H9 (cell line): ENCODE measurements at regions not wholly inside any gene's neighbourhood (a gene's known extent, or its start where the extent isn't known, plus 50 kb on each side); places are given as distances from the start of the nearest gene placed in this dataset.

ENCODE experiments used
- DNase-seq: peaks from one replicate; pipeline ENCODE4 v3.0.0-alpha.2; 2017
- H2AFZ ChIP-seq: one replicate; pipeline ENCODE4 v1.6.1; 2013; ENCODE audit warnings: mild to moderate bottlenecking, low read length, control low read depth, moderate library complexity
- H2AK5ac ChIP-seq: 2 replicates; pipeline ENCODE4 v1.6.1; 2013; ENCODE audit warnings: low read length, control low read depth, mixed read lengths; ENCODE audit not compliant: insufficient read length
- H2BK120ac ChIP-seq: one replicate; pipeline ENCODE4 v1.6.1; 2013; ENCODE audit warnings: low read depth, mild to moderate bottlenecking, low read length, control low read depth, inconsistent platforms; ENCODE audit not compliant: poor library complexity, severe bottlenecking
- H2BK12ac ChIP-seq: 2 replicates; pipeline ENCODE4 v1.6.1; 2013; ENCODE audit warnings: low read length, control low read depth, mixed read lengths, low read depth; ENCODE audit not compliant: insufficient read length
- H2BK15ac ChIP-seq: 2 replicates; pipeline ENCODE4 v1.6.1; 2013; ENCODE audit warnings: low read depth, low read length, control low read depth
- H2BK20ac ChIP-seq: one replicate; pipeline ENCODE4 v1.6.1; 2013; ENCODE audit warnings: low read depth, mild to moderate bottlenecking, low read length, control low read depth, inconsistent platforms; ENCODE audit not compliant: poor library complexity, severe bottlenecking
- H2BK5ac ChIP-seq: 2 replicates; pipeline ENCODE4 v1.6.1; 2013; ENCODE audit warnings: low read length, control low read depth, mixed read lengths; ENCODE audit not compliant: insufficient read length
- H3K14ac ChIP-seq: 2 replicates; pipeline ENCODE4 v1.6.1; 2013; ENCODE audit warnings: low read length, control low read depth; ENCODE audit not compliant: insufficient read depth
- H3K18ac ChIP-seq: 2 replicates; pipeline ENCODE4 v1.6.1; 2013; ENCODE audit warnings: low read depth, mild to moderate bottlenecking, mixed read lengths, low read length, control low read depth; ENCODE audit not compliant: insufficient read length
- H3K23ac ChIP-seq: 2 replicates; pipeline ENCODE4 v1.6.1; 2013; ENCODE audit warnings: low read length, control low read depth, mixed read lengths, low read depth; ENCODE audit not compliant: insufficient read length
- H3K23me2 ChIP-seq: 2 replicates; pipeline ENCODE4 v1.6.1; 2013; ENCODE audit warnings: low read depth, mild to moderate bottlenecking, mixed read lengths, low read length, control low read depth; ENCODE audit not compliant: insufficient read length, poor library complexity, severe bottlenecking
- H3K27ac ChIP-seq: 2 replicates; pipeline ENCODE4 v1.5.1; 2013; ENCODE audit warnings: low read length, control low read depth, mixed read lengths, low read depth; ENCODE audit not compliant: insufficient read length
- H3K27me3 ChIP-seq: 2 replicates; pipeline ENCODE4 v1.6.1; 2013; ENCODE audit warnings: low read length, control low read depth, inconsistent platforms; ENCODE audit not compliant: insufficient read depth
- H3K4ac ChIP-seq: 2 replicates; pipeline ENCODE4 v1.6.1; 2013; ENCODE audit warnings: low read depth, mild to moderate bottlenecking, control low read depth, inconsistent platforms, low read length, moderate library complexity
- H3K4me1 ChIP-seq: 2 replicates; pipeline ENCODE4 v1.6.1; 2013; ENCODE audit warnings: low read length, control low read depth, inconsistent platforms; ENCODE audit not compliant: insufficient read depth
- H3K4me2 ChIP-seq: 2 replicates; pipeline ENCODE4 v1.6.1; 2013; ENCODE audit warnings: low read length, control low read depth, mixed read lengths; ENCODE audit not compliant: insufficient read length, insufficient read depth
- H3K56ac ChIP-seq: 2 replicates; pipeline ENCODE4 v1.6.1; 2013; ENCODE audit warnings: low read depth, mild to moderate bottlenecking, mixed read lengths, low read length, control low read depth; ENCODE audit not compliant: insufficient read length
- H3K79me1 ChIP-seq: 2 replicates; pipeline ENCODE4 v1.6.1; 2013; ENCODE audit warnings: low read depth, mild to moderate bottlenecking, moderate library complexity, low read length, control low read depth, inconsistent platforms; ENCODE audit not compliant: insufficient read depth, poor library complexity, severe bottlenecking
- H3K79me2 ChIP-seq: 2 replicates; pipeline ENCODE4 v1.6.1; 2013; ENCODE audit warnings: low read length, control low read depth, inconsistent platforms; ENCODE audit not compliant: insufficient read depth
- H3K9ac ChIP-seq: 2 replicates; pipeline ENCODE4 v1.6.1; 2013; ENCODE audit warnings: low read length, control low read depth, mixed read lengths; ENCODE audit not compliant: insufficient read length; ENCODE audit errors: extremely low read depth
- H3K9me3 ChIP-seq: one replicate; pipeline ENCODE4 v1.6.1; 2013; ENCODE audit warnings: low read depth, low read length, inconsistent platforms; ENCODE audit not compliant: control insufficient read depth
- H3T11ph ChIP-seq: one replicate; pipeline ENCODE4 v1.6.1; 2013; ENCODE audit warnings: mild to moderate bottlenecking, low read length, control low read depth, inconsistent platforms
- H4K20me1 ChIP-seq: one replicate; pipeline ENCODE4 v1.6.1; 2013; ENCODE audit not compliant: control insufficient read depth, insufficient read length, insufficient read depth
- H4K5ac ChIP-seq: 2 replicates; pipeline ENCODE4 v1.6.1; 2013; ENCODE audit warnings: low read depth, mild to moderate bottlenecking, mixed read lengths, low read length, control low read depth; ENCODE audit not compliant: insufficient read length
- H4K8ac ChIP-seq: replicated peaks from 2 replicates; pipeline ENCODE4 v1.6.1; 2013; ENCODE audit warnings: low read length, control low read depth, mixed read lengths, low read depth; ENCODE audit not compliant: insufficient read length
- H4K91ac ChIP-seq: 2 replicates; pipeline ENCODE4 v1.6.1; 2013; ENCODE audit warnings: low read depth, mild to moderate bottlenecking, moderate library complexity, mixed read lengths, low read length, control low read depth; ENCODE audit not compliant: insufficient read length
- H3K27ac Mint-ChIP-seq, 3 experiments: 2 replicates in 2 of 3; 3 replicates in 1 of 3; pipeline ENCODE4 v1.8.0; 2020 to 2021; ENCODE audit warnings: mixed read lengths in 3 of 3, mild to moderate bottlenecking in 1 of 3, moderate library complexity in 1 of 3
- H3K27me3 Mint-ChIP-seq: 2 replicates; pipeline ENCODE4 v1.8.0; 2021; ENCODE audit warnings: low read depth, mild to moderate bottlenecking, moderate library complexity, mixed read lengths
- H3K36me3 Mint-ChIP-seq, 3 experiments: 2 replicates in 2 of 3; 3 replicates in 1 of 3; pipeline ENCODE4 v1.8.0; 2020 to 2021; ENCODE audit warnings: low read depth in 3 of 3, mixed read lengths in 3 of 3; ENCODE audit not compliant: insufficient read depth in 1 of 3
- H3K4me1 Mint-ChIP-seq, 2 experiments: 2 replicates each; pipeline ENCODE4 v1.8.0; 2020; ENCODE audit warnings: mixed read lengths in 2 of 2
- H3K4me3 Mint-ChIP-seq, 2 experiments: 2 replicates in 1 of 2; 3 replicates in 1 of 2; pipeline ENCODE4 v1.8.0; 2020 to 2021; ENCODE audit warnings: mild to moderate bottlenecking in 2 of 2, mixed read lengths in 2 of 2, moderate library complexity in 1 of 2
- H3K9me3 Mint-ChIP-seq, 2 experiments: 2 replicates in 1 of 2; 3 replicates in 1 of 2; pipeline ENCODE4 v1.8.0; 2020; ENCODE audit warnings: mild to moderate bottlenecking in 2 of 2, mixed read lengths in 2 of 2, moderate library complexity in 1 of 2
- WGBS: extraction: QIAGEN DNeasy Blood & Tissue Kit; methylation state at CpG from one replicate; pipeline ENCODE4 v1.1.7; 2013; ENCODE audit warnings: missing lambda C conversion rate, low lambda C conversion rate, mixed read lengths; ENCODE audit not compliant: insufficient read length; ENCODE audit errors: extremely low coverage; 5-methylcytosine and 5-hydroxymethylcytosine counted together
- TF ChIP-seq, protein P1 (sequence below): fragments of 200-600 bp; sonication (generic); conservative IDR thresholded peaks from 3 replicates; pipeline ENCODE4 v1.8.0; 2021; ENCODE audit warnings: antibody characterized with exemption, mild to moderate bottlenecking

DNA sequence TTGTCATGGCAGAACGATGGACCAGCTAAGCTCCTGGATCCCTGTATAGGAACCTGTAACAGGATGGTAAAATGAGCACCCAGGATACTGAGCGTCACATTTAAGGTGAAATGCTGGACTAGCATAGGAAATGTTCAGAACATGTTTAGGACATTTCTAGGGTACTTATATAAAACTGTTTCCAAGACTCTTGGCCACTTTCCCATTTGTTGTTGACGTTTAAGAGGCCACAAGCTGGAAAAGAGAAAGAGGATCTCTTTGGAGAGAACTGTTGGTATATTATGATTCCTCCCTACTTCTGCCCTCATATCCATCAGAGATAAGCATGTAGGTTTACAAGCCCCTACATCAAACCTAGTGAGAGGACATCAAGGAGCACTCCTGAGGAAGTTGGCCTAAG lies 57.5 kb downstream of the SCN11A start:
- no peaks in the 10 kb centered on the region for H3K79me1 ChIP-seq
- H3K23ac ChIP-seq: no peak overlapping the region
- WGBS: no CpG with 5 or more reads among the region's 3 CpGs
- H2BK5ac ChIP-seq: no peak overlapping the region
- no peak overlapping the region for H4K91ac ChIP-seq
- H3K14ac ChIP-seq: no peak overlapping the region
- TF ChIP-seq, protein P1, sequence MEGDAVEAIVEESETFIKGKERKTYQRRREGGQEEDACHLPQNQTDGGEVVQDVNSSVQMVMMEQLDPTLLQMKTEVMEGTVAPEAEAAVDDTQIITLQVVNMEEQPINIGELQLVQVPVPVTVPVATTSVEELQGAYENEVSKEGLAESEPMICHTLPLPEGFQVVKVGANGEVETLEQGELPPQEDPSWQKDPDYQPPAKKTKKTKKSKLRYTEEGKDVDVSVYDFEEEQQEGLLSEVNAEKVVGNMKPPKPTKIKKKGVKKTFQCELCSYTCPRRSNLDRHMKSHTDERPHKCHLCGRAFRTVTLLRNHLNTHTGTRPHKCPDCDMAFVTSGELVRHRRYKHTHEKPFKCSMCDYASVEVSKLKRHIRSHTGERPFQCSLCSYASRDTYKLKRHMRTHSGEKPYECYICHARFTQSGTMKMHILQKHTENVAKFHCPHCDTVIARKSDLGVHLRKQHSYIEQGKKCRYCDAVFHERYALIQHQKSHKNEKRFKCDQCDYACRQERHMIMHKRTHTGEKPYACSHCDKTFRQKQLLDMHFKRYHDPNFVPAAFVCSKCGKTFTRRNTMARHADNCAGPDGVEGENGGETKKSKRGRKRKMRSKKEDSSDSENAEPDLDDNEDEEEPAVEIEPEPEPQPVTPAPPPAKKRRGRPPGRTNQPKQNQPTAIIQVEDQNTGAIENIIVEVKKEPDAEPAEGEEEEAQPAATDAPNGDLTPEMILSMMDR: no peak
- Mint-ChIP-seq H3K9me3 (no peaks in the 10 kb centered on the region; a peak in 1 of 5 replicates), H3K27ac (no peak overlapping the region), H3K36me3 (no peaks in the 10 kb centered on the region), H3K4me1 (peaks cover 22 to 24% of the 10 kb centered on the region in 2 experiments), H3K4me3 (no peak overlapping the region), H3K27me3 (no peaks in the 10 kb centered on the region)
- H3K4ac ChIP-seq: no peak overlapping the region
- no peak overlapping the region for H3T11ph ChIP-seq
- no peak overlapping the region for H4K8ac ChIP-seq
- H3K56ac ChIP-seq: no peak overlapping the region
- no peak overlapping the region for H2BK15ac ChIP-seq
- H3K27ac ChIP-seq: no peak overlapping the region
- H2BK12ac ChIP-seq: no peak overlapping the region
- no peak overlapping the region for H2AK5ac ChIP-seq
- no peak overlapping the region for H4K5ac ChIP-seq
- no peaks in the 10 kb centered on the region for H3K27me3 ChIP-seq
- no peak overlapping the region for H2AFZ ChIP-seq
- no peak overlapping the region for H3K18ac ChIP-seq
- no peak overlapping the region for H3K9ac ChIP-seq
- no peaks in the 10 kb centered on the region for H3K79me2 ChIP-seq
- peaks cover 3% of the 10 kb centered on the region; the same call in 1 of the 2 replicates for H3K4me1 ChIP-seq
- no peaks in the 10 kb centered on the region for H3K23me2 ChIP-seq
- H2BK20ac ChIP-seq: no peak overlapping the region
- H4K20me1 ChIP-seq: no peaks in the 10 kb centered on the region
- no peak for DNase-seq
- no peak overlapping the region for H3K4me2 ChIP-seq
- no peaks in the 10 kb centered on the region for H3K9me3 ChIP-seq
- H2BK120ac ChIP-seq: no peak overlapping the region
